Small intestine (tissue), 7 donors: ENCODE measurements at regions not wholly inside any gene's neighbourhood (a gene's known extent, or its start where the extent isn't known, plus 50 kb on each side); places are given as distances from the start of the nearest gene placed in this dataset.
"Not testable (repeated sequence)": the region's sequence is repeated elsewhere in the genome, so short reads cannot be mapped to it uniquely, and the experiment has no call there.

Source experiments
- DNase-seq, 2 donors: peaks; one replicate each; pipeline versions ENCODE4 v3.0.0 to v3.0.0-alpha.2; 2013
- FAIRE-seq: peaks from 2 replicates; lab custom pipeline; 2012; peaks lifted over from hg19 to GRCh38; lab: Jason Lieb, UNC
- H3K27ac ChIP-seq, 3 donors: one replicate each; pipeline ENCODE4 v1.5.1; 2013; ENCODE audit warnings: low read length in 2 of 3, mild to moderate bottlenecking in 2 of 3, control low read depth in 1 of 3, inconsistent platforms in 1 of 3, low read depth in 1 of 3, moderate library complexity in 1 of 3
- H3K27me3 ChIP-seq, 3 donors: one replicate each; pipeline ENCODE4 v1.6.1; 2013; ENCODE audit warnings: low read length in 3 of 3, inconsistent platforms in 1 of 3; ENCODE audit not compliant: control insufficient read depth in 3 of 3, insufficient read depth in 3 of 3
- H3K36me3 ChIP-seq, 3 donors: one replicate each; pipeline ENCODE4 v1.6.1; 2013; ENCODE audit warnings: low read length in 3 of 3, inconsistent platforms in 1 of 3, low read depth in 1 of 3, mild to moderate bottlenecking in 1 of 3, moderate library complexity in 1 of 3; ENCODE audit not compliant: control insufficient read depth in 3 of 3, insufficient read depth in 2 of 3
- H3K4me1 ChIP-seq, 3 donors: one replicate each; pipeline ENCODE4 v1.6.1; 2013; ENCODE audit warnings: low read length in 2 of 3, inconsistent platforms in 1 of 3, low read depth in 1 of 3, mild to moderate bottlenecking in 1 of 3, moderate library complexity in 1 of 3; ENCODE audit not compliant: control insufficient read depth in 3 of 3, insufficient read depth in 2 of 3
- H3K4me3 ChIP-seq, 3 donors: one replicate each; pipeline ENCODE4 v1.5.1; 2013; ENCODE audit warnings: low read length in 3 of 3, control low read depth in 1 of 3, inconsistent platforms in 1 of 3, low read depth in 1 of 3, mild to moderate bottlenecking in 1 of 3, moderate library complexity in 1 of 3
- H3K9me3 ChIP-seq, 2 donors: one replicate each; pipeline ENCODE4 v1.6.1; 2013; ENCODE audit warnings: low read depth in 1 of 2, low read length in 1 of 2; ENCODE audit not compliant: control insufficient read depth in 2 of 2, insufficient read depth in 1 of 2
- WGBS, 3 donors: extraction: QIAGEN DNeasy Blood & Tissue Kit; methylation state at CpG; one replicate each; pipeline ENCODE4 v1.1.7; 2013; 5-methylcytosine and 5-hydroxymethylcytosine counted together
- donor health status: healthy with polysubstance abuse.
- donor health status: control.
- donor health status: control.
- donor health status: Bipolar disorder and iron deficiency.
- donor health status: healthy.

- no peak overlapping the region for H3K27ac ChIP-seq
- 64 to 85% (median 75%) methylated on average over 3 of the region's 3 CpGs for WGBS, 3 donors
Observed at GRCh38 chr11:87455180-87455579, 417.4 kb downstream of the TMEM135 start.

DNA sequence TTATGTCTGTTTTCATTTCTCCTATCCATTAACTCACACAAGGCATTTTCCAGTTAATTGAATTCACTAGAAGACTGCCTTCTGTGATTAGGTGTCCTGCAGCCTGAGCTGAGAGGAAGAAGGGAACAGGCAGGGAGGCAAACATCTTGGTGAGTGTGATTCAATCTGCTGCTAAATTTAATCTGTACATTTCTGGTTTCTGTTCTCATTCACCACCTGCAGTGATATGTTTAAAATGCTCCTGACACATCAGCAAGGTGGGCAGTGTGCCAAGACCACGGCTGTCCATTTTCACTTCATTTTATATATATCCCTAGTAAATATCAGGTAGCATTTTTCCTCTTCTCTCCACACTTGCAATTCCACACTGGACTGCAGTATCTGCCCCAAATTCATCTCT, 416.5 kb downstream of the TMEM135 start:
- 3 to 9% (median 4%) methylated on average over 1 of the region's 1 CpG for WGBS, 3 donors
- FAIRE-seq = no peak

More at GRCh38 chr11:87455180-87455579, 417.4 kb downstream of the TMEM135 start:
- H3K4me3 ChIP-seq = no peak overlapping the region
- H3K36me3 ChIP-seq = no peaks in the 10 kb centered on the region
- H3K9me3 ChIP-seq = no peaks in the 10 kb centered on the region
- DNase-seq (no peak), FAIRE-seq (no peak)
- no peaks in the 10 kb centered on the region for H3K4me1 ChIP-seq
- no peaks in the 10 kb centered on the region for H3K27me3 ChIP-seq

GRCh38 chr11:87453531-87454089, 415.9 kb downstream of the TMEM135 start:
- peak overlapping the region in 1 of 3 donors; percentile 19 for H3K27ac ChIP-seq

More for the DNA sequence above, 416.5 kb downstream of the TMEM135 start:
- H3K4me1 ChIP-seq = no peaks in the 10 kb centered on the region
- no peak for DNase-seq
- no peak overlapping the region for H3K4me3 ChIP-seq
- H3K27me3 ChIP-seq = no peaks in the 10 kb centered on the region
- no peaks in the 10 kb centered on the region for H3K9me3 ChIP-seq
- H3K36me3 ChIP-seq = no peaks in the 10 kb centered on the region
- no peak overlapping the region for H3K27ac ChIP-seq

DNA sequence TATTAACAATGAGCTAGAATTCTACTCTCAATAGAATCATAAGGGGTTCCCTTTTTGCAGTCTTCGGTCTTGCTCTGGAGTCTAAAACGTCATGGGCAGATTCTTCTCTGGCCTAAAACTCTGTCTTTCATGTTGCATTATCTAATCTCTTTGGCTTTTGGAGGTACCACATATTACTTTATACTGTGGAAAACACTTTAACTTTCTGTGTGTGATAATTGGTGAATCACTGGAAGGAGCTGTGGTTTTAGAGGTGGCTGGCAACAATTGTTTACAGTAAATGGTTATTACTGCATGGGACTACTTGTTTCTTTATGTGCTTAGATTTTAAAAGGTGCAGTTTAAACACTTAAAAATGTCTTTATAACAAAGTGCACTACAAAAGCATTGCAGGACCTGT, 414.3 kb downstream of the TMEM135 start:
- not testable (repeated sequence) for DNase-seq, H3K4me3 ChIP-seq, FAIRE-seq, H3K36me3 ChIP-seq, H3K9me3 ChIP-seq, H3K27me3 ChIP-seq, H3K4me1 ChIP-seq, H3K27ac ChIP-seq
- 78 to 83% (median 82%) methylated on average over 2 of the region's 2 CpGs for WGBS, 3 donors

More at GRCh38 chr11:87453531-87454089, 415.9 kb downstream of the TMEM135 start:
- DNase-seq (no peak), FAIRE-seq (no peak)
- WGBS, 3 donors = 78 to 87% (median 83%) methylated on average over 5 of the region's 5 CpGs
- no peaks in the 10 kb centered on the region for H3K4me1 ChIP-seq
- H3K27me3 ChIP-seq = no peaks in the 10 kb centered on the region
- no peaks in the 10 kb centered on the region for H3K36me3 ChIP-seq
- no peaks in the 10 kb centered on the region for H3K9me3 ChIP-seq
- H3K4me3 ChIP-seq = no peak overlapping the region

GRCh38 chr11:87451395-87451794, 413.7 kb downstream of the TMEM135 start:
- H3K27ac ChIP-seq = no peak overlapping the region
- no peak overlapping the region for H3K4me3 ChIP-seq
- FAIRE-seq (no peak), DNase-seq (no peak)
- WGBS, 3 donors = 68 to 77% (median 74%) methylated on average over 6 of the region's 6 CpGs
- H3K36me3 ChIP-seq = no peaks in the 10 kb centered on the region
- no peaks in the 10 kb centered on the region for H3K9me3 ChIP-seq
- H3K27me3 ChIP-seq = no peaks in the 10 kb centered on the region
- H3K4me1 ChIP-seq = no peaks in the 10 kb centered on the region

- FAIRE-seq = no peak
- 60 to 76% (median 69%) methylated on average over 2 of the region's 2 CpGs for WGBS, 3 donors
- no peak overlapping the region for H3K27ac ChIP-seq
- H3K27me3 ChIP-seq = no peaks in the 10 kb centered on the region
- no peak for DNase-seq
- H3K4me1 ChIP-seq = no peaks in the 10 kb centered on the region
- no peak overlapping the region for H3K4me3 ChIP-seq
- H3K9me3 ChIP-seq = no peaks in the 10 kb centered on the region
- no peaks in the 10 kb centered on the region for H3K36me3 ChIP-seq
Observed at GRCh38 chr11:87447606-87448005, 409.9 kb downstream of the TMEM135 start.

DNA sequence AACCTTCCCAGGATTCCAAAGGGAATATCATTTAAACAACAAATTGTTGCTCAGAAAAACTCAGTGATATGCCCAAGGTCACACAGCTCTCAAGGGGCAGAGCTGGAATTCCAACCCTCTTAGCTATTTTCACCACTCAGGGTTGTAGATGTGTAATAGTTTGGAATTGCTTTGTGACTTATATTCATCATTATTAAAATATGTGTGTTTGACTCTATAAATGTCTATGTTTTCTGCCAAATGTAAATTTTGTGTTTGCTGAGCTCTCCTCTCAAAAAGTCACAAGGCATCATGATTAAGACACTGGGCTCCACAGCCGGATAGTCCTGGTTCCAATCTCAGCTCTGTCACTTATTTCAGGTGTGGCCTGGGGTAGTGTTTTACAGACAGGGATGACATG, 407.3 kb downstream of the TMEM135 start:
- Histone ChIP-seq H3K27ac (no peak overlapping the region), H3K9me3 (no peaks in the 10 kb centered on the region), H3K36me3 (no peaks in the 10 kb centered on the region), H3K4me1 (no peaks in the 10 kb centered on the region), H3K4me3 (no peak overlapping the region), H3K27me3 (no peaks in the 10 kb centered on the region)
- DNase-seq = no peak
- no peak for FAIRE-seq
- WGBS, 3 donors = 79 to 83% (median 81%) methylated on average over 1 of the region's 1 CpG

DNA sequence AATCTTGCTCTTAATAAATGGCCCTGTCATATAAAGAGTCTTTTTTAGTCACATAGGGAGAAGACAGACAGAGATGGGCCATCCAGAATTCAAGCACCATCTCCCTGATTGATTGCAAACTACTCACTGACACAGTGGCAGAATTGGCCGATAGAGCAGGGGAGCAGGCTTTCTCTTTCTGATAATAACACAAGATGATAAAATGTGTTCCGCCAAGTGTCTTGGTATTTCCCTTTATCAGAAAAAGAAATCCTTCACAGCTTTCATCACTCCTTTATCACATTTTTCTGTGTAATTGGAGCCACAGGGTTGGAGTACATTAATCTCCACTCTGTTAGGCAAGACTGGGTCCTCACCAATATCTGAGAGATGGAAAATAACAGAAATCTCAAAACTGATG, 406.0 kb downstream of the TMEM135 start:
- 46 to 62% (median 58%) methylated on average over 2 of the region's 2 CpGs for WGBS, 3 donors
- H3K36me3 ChIP-seq = no peaks in the 10 kb centered on the region
- no peak overlapping the region for H3K27ac ChIP-seq
- no peaks in the 10 kb centered on the region for H3K27me3 ChIP-seq
- no peak overlapping the region for H3K4me3 ChIP-seq
- no peaks in the 10 kb centered on the region for H3K9me3 ChIP-seq
- FAIRE-seq (no peak), DNase-seq (no peak)
- no peaks in the 10 kb centered on the region for H3K4me1 ChIP-seq
